ENCODE measurements at regions not wholly inside any gene's neighbourhood (a gene's known extent, or its start where the extent isn't known, plus 50 kb on each side); places are given as distances from the start of the nearest gene placed in this dataset.
A peak's percentile ranks its signal among the peaks of the same experiment; 100 is the strongest.
"Not testable (repeated sequence)": the region's sequence is repeated elsewhere in the genome, so short reads cannot be mapped to it uniquely, and the experiment has no call there.

GRCh38 chr16:51870296-51870854, 676.6 kb downstream of the TOX3 start:
- no peak for DNase-seq (ENCODE audit: low read depth in 3 of 3, low spot score in 2 of 3)

GRCh38 chr16:51869176-51869575, 677.8 kb downstream of the TOX3 start:
- no peak for DNase-seq (ENCODE audit: low read depth in 3 of 3, low spot score in 2 of 3)

- DNase-seq (ENCODE audit: low read depth in 3 of 3, low spot score in 2 of 3), result no peak
These were observed 678.3 kb downstream of the TOX3 start for GRCh38 chr16:51868631-51869030.

GRCh38 chr16:51867386-51868065, 679.4 kb downstream of the TOX3 start:
- no peak for DNase-seq (ENCODE audit: low read depth in 3 of 3, low spot score in 2 of 3)

- no peak for DNase-seq (ENCODE audit: low read depth in 3 of 3, low spot score in 2 of 3)
These were observed 682.4 kb downstream of the TOX3 start for GRCh38 chr16:51864575-51864974.

GRCh38 chr16:51854401-51854951, 692.5 kb downstream of the TOX3 start:
- DNase-seq (ENCODE audit: low read depth in 3 of 3, low spot score in 2 of 3), result no peak

GRCh38 chr16:51853586-51853985, 693.4 kb downstream of the TOX3 start:
- no peak for DNase-seq (ENCODE audit: low read depth in 3 of 3, low spot score in 2 of 3)

GRCh38 chr16:51852892-51853291, 694.1 kb downstream of the TOX3 start:
- no peak for DNase-seq (ENCODE audit: low read depth in 3 of 3, low spot score in 2 of 3)

- DNase-seq (ENCODE audit: low read depth in 3 of 3, low spot score in 2 of 3), result no peak
These were observed 695.8 kb downstream of the TOX3 start for GRCh38 chr16:51851111-51851510.

GRCh38 chr16:51849715-51850114, 697.2 kb downstream of the TOX3 start:
- DNase-seq (ENCODE audit: low read depth in 3 of 3, low spot score in 2 of 3), result no peak

- peak in 2 of 3 donors; percentile 57 to 78 for DNase-seq (ENCODE audit: low read depth in 3 of 3, low spot score in 2 of 3)
These were observed 694.7 kb upstream of the SALL1 start for GRCh38 chr16:51845586-51846305.

- DNase-seq (ENCODE audit: low read depth in 3 of 3, low spot score in 2 of 3), result no peak
These were observed 688.8 kb upstream of the SALL1 start for GRCh38 chr16:51839727-51840462.

- DNase-seq (ENCODE audit: low read depth in 3 of 3, low spot score in 2 of 3), result no peak
These were observed 683.7 kb upstream of the SALL1 start for GRCh38 chr16:51834794-51835193.

GRCh38 chr16:51834133-51834532, 683.1 kb upstream of the SALL1 start:
- no peak for DNase-seq (ENCODE audit: low read depth in 3 of 3, low spot score in 2 of 3)

GRCh38 chr16:51831595-51832367, 680.7 kb upstream of the SALL1 start:
- DNase-seq (ENCODE audit: low read depth in 3 of 3, low spot score in 2 of 3), result no peak

- DNase-seq (ENCODE audit: low read depth in 3 of 3, low spot score in 2 of 3), result not testable (repeated sequence)
These were observed 680.0 kb upstream of the SALL1 start for GRCh38 chr16:51831034-51831433.

GRCh38 chr16:51825779-51826178, 674.7 kb upstream of the SALL1 start:
- DNase-seq (ENCODE audit: low read depth in 3 of 3, low spot score in 2 of 3), result no peak

GRCh38 chr16:51822471-51822870, 671.4 kb upstream of the SALL1 start:
- DNase-seq (ENCODE audit: low read depth in 3 of 3, low spot score in 2 of 3), result no peak

GRCh38 chr16:51821527-51821926, 670.5 kb upstream of the SALL1 start:
- no peak for DNase-seq (ENCODE audit: low read depth in 3 of 3, low spot score in 2 of 3)

- no peak for DNase-seq (ENCODE audit: low read depth in 3 of 3, low spot score in 2 of 3)
These were observed 669.1 kb upstream of the SALL1 start for GRCh38 chr16:51820176-51820575.
